C4-2B (cell line): ENCODE measurements at regions not wholly inside any gene's neighbourhood (a gene's known extent, or its start where the extent isn't known, plus 50 kb on each side); places are given as distances from the start of the nearest gene placed in this dataset.

Source experiments
- CTCF ChIP-seq: fragments of 450-650 bp; conservative IDR thresholded peaks from 2 replicates; pipeline ENCODE4 v1.5.1; 2017; ENCODE audit warnings: mild to moderate bottlenecking
- ZFX ChIP-seq: fragments of 450-650 bp; IDR thresholded peaks from 2 replicates; pipeline ENCODE4 v1.6.1; 2017

- TF ChIP-seq CTCF (no peak), ZFX (no peak)
Measured at GRCh38 chr14:38394064-38394463, 138.2 kb upstream of the CLEC14A start.
